ENCODE measurements at regions not wholly inside any gene's neighbourhood (a gene's known extent, or its start where the extent isn't known, plus 50 kb on each side); places are given as distances from the start of the nearest gene placed in this dataset.

GRCh38 chr4:13176741-13177142 is 307.4 kb downstream of the RAB28 start:
- TF ChIP-seq YY1 (IDR thresholded peaks at IDR 0.05; ENCODE audit: insufficient read depth, insufficient read length) (no peak), ZNF274 (IDR thresholded peaks at IDR 0.05; ENCODE audit: low read depth, low read length) (no peak), SUZ12 (IDR thresholded peaks at IDR 0.05; ENCODE audit: extremely low read depth, insufficient read depth, insufficient read length) (no peak)
- no peaks in the 10 kb centered on the region for H3K4me1 ChIP-seq (ENCODE audit: insufficient read depth, insufficient read length)
- H3K9ac ChIP-seq (ENCODE audit: insufficient read length, low read depth), result no peak overlapping the region
- no peaks in the 10 kb centered on the region for H3K36me3 ChIP-seq (ENCODE audit: insufficient read depth, insufficient read length, low read length)
- no peaks in the 10 kb centered on the region for H3K9me3 ChIP-seq (ENCODE audit: insufficient read depth, low read length)
- DNase-seq (ENCODE audit: low read depth, low spot score), result no peak
- H3K27me3 ChIP-seq (ENCODE audit: insufficient read depth, insufficient read length), result no peaks in the 10 kb centered on the region
- no peak overlapping the region for H3K4me3 ChIP-seq (ENCODE audit: insufficient read length, low read depth)

- Histone ChIP-seq H3K4me1 (ENCODE audit: insufficient read depth, insufficient read length) (no peaks in the 10 kb centered on the region), H3K9me3 (ENCODE audit: insufficient read depth, low read length) (no peaks in the 10 kb centered on the region), H3K9ac (ENCODE audit: insufficient read length, low read depth) (no peak overlapping the region), H3K27me3 (ENCODE audit: insufficient read depth, insufficient read length) (no peaks in the 10 kb centered on the region), H3K36me3 (ENCODE audit: insufficient read depth, insufficient read length, low read length) (no peaks in the 10 kb centered on the region), H3K4me3 (ENCODE audit: insufficient read length, low read depth) (no peak overlapping the region)
- DNase-seq (ENCODE audit: low read depth, low spot score), result no peak
- TF ChIP-seq SUZ12 (IDR thresholded peaks at IDR 0.05; ENCODE audit: extremely low read depth, insufficient read depth, insufficient read length) (no peak), ZNF274 (IDR thresholded peaks at IDR 0.05; ENCODE audit: low read depth, low read length) (no peak), YY1 (IDR thresholded peaks at IDR 0.05; ENCODE audit: insufficient read depth, insufficient read length) (no peak)
Observed at GRCh38 chr4:13174926-13175325, 309.2 kb downstream of the RAB28 start.

DNA sequence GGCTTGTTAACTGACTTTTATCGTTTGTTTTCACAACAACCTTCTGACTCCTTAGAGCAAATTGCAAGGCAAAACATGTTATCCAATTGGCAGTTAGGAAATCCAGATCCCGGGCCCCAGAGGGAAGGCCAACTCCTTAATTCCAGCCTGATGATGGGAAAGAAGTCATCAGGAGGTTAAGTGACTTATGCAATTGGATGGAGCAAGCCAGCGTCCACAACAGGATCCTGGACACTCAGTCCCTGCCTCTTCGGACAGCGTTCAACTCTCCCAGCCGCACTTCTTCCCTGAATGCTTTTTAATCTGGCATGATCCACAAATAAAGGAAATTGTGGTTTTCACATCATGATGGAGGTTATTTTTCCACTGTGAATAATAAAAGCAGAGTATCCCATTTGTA is 310.1 kb downstream of the RAB28 start:
- H3K9ac ChIP-seq (ENCODE audit: insufficient read length, low read depth), result no peak overlapping the region
- H3K4me1 ChIP-seq (ENCODE audit: insufficient read depth, insufficient read length), result no peaks in the 10 kb centered on the region
- H3K36me3 ChIP-seq (ENCODE audit: insufficient read depth, insufficient read length, low read length), result no peaks in the 10 kb centered on the region
- DNase-seq (ENCODE audit: low read depth, low spot score), result no peak
- no peak overlapping the region for H3K4me3 ChIP-seq (ENCODE audit: insufficient read length, low read depth)
- H3K27me3 ChIP-seq (ENCODE audit: insufficient read depth, insufficient read length), result no peaks in the 10 kb centered on the region
- no peak for TF ChIP-seq ZNF274 (IDR thresholded peaks at IDR 0.05; ENCODE audit: low read depth, low read length)
- TF ChIP-seq YY1 (IDR thresholded peaks at IDR 0.05; ENCODE audit: insufficient read depth, insufficient read length), result no peak
- no peak for TF ChIP-seq SUZ12 (IDR thresholded peaks at IDR 0.05; ENCODE audit: extremely low read depth, insufficient read depth, insufficient read length)
- H3K9me3 ChIP-seq (ENCODE audit: insufficient read depth, low read length), result no peaks in the 10 kb centered on the region

DNA sequence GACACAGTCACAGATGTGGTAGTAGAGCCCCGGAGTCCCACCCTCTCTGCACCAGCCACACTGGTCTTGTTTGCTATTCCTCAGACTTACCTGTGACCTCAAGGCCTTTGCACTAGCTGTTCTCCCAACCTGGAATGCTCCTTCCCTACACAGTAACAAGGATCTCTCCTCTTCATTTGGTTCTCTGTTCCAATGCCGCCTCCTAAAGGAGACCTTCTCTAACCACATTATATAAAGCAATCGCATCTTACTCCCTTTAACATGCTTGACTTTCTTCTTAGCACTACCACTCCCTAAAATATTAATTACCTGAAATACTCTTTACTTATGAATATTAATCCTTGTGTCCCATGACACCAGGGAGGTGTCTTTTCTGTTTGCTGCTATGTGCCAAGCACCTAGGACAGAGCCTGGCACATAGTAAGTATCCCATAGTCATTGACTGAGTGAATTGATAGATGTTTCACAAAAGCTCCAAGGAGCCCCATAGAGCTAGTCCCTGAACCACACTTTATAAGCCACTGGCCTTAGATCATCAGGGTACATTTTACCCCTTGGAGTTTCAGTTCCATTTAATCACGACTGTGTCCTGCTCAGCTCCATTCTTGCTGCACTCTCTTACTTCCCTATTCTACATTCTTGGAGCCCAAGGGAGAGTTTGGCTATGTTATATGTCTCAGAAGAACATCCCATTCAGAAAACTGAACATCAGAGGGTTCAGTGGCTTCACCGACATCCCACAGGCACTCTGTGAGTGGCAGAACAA is 312.7 kb downstream of the RAB28 start:
- H3K27me3 ChIP-seq (ENCODE audit: insufficient read depth, insufficient read length), result no peaks in the 10 kb centered on the region
- H3K36me3 ChIP-seq (ENCODE audit: insufficient read depth, insufficient read length, low read length), result no peaks in the 10 kb centered on the region
- H3K9me3 ChIP-seq (ENCODE audit: insufficient read depth, low read length), result no peaks in the 10 kb centered on the region
- no peak for TF ChIP-seq SUZ12 (IDR thresholded peaks at IDR 0.05; ENCODE audit: extremely low read depth, insufficient read depth, insufficient read length)
- TF ChIP-seq YY1 (IDR thresholded peaks at IDR 0.05; ENCODE audit: insufficient read depth, insufficient read length), result no peak
- TF ChIP-seq ZNF274 (IDR thresholded peaks at IDR 0.05; ENCODE audit: low read depth, low read length), result no peak
- H3K4me3 ChIP-seq (ENCODE audit: insufficient read length, low read depth), result no peak overlapping the region
- no peak for DNase-seq (ENCODE audit: low read depth, low spot score)
- no peaks in the 10 kb centered on the region for H3K4me1 ChIP-seq (ENCODE audit: insufficient read depth, insufficient read length)
- H3K9ac ChIP-seq (ENCODE audit: insufficient read length, low read depth), result no peak overlapping the region

DNA sequence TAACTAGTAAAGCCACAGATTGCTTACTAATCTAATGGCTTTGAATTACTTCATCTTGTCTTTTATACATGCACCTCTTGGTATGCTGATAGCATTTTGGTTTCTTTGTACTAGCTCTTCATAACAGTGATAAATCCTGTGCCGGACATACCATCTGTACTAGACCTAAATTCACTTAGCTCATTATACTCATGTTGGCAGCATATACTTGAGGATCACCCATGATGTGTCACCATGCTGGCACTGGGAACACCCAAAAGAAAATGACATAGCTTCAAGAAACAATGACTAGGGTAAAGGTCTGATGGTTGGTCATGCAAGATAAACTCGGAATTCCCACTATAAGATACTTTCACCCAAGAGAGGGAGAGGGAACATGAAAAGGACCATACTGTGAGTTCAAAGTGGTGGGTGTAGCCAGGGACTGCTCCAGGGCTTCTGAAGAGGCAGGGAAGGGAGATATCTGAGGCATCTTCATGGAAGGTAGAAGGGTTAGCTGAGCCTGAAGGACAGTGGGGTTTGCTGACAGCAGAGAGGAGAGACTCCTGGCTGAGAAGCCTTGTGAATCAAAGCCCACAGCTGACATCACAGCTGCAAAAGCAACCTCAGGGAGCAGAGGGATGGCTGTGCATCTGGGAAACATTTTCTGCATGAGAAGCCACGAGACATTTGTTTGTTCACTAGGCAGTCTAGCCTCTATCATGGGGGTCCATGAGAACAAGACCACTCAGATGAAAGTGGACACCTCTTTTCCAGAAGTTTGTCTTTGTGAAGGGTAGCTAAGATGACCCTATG is 314.2 kb downstream of the RAB28 start:
- Histone ChIP-seq H3K36me3 (ENCODE audit: insufficient read depth, insufficient read length, low read length) (no peaks in the 10 kb centered on the region), H3K9me3 (ENCODE audit: insufficient read depth, low read length) (no peaks in the 10 kb centered on the region), H3K4me1 (ENCODE audit: insufficient read depth, insufficient read length) (no peaks in the 10 kb centered on the region), H3K27me3 (ENCODE audit: insufficient read depth, insufficient read length) (no peaks in the 10 kb centered on the region), H3K4me3 (ENCODE audit: insufficient read length, low read depth) (no peak overlapping the region), H3K9ac (ENCODE audit: insufficient read length, low read depth) (no peak overlapping the region)
- TF ChIP-seq ZNF274 (IDR thresholded peaks at IDR 0.05; ENCODE audit: low read depth, low read length) (no peak), SUZ12 (IDR thresholded peaks at IDR 0.05; ENCODE audit: extremely low read depth, insufficient read depth, insufficient read length) (no peak), YY1 (IDR thresholded peaks at IDR 0.05; ENCODE audit: insufficient read depth, insufficient read length) (no peak)
- DNase-seq (ENCODE audit: low read depth, low spot score), result no peak

DNA sequence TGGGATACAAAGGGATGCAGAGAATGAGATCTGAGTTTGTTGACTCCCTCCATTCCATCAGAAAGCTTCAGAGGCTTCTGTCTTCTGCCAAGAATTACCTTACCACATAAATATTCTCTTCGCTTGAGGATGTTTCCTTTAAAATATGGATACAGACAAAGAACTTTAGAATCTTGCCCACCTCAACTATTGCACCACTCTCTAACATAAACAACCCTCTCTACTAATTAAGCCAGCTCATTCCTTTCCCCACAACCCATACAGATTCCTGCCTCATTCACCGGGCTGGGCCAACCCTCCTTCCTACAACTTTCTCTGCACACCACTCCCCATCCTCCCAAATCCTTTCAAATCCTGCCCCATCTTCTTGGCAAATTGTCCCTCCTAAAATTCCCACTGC is 315.8 kb downstream of the RAB28 start:
- Histone ChIP-seq H3K9me3 (ENCODE audit: insufficient read depth, low read length) (no peaks in the 10 kb centered on the region), H3K9ac (ENCODE audit: insufficient read length, low read depth) (no peak overlapping the region), H3K36me3 (ENCODE audit: insufficient read depth, insufficient read length, low read length) (no peaks in the 10 kb centered on the region), H3K27me3 (ENCODE audit: insufficient read depth, insufficient read length) (no peaks in the 10 kb centered on the region), H3K4me3 (ENCODE audit: insufficient read length, low read depth) (no peak overlapping the region), H3K4me1 (ENCODE audit: insufficient read depth, insufficient read length) (no peaks in the 10 kb centered on the region)
- DNase-seq (ENCODE audit: low read depth, low spot score), result no peak
- TF ChIP-seq SUZ12 (IDR thresholded peaks at IDR 0.05; ENCODE audit: extremely low read depth, insufficient read depth, insufficient read length), result no peak
- no peak for TF ChIP-seq ZNF274 (IDR thresholded peaks at IDR 0.05; ENCODE audit: low read depth, low read length)
- no peak for TF ChIP-seq YY1 (IDR thresholded peaks at IDR 0.05; ENCODE audit: insufficient read depth, insufficient read length)

- no peak for DNase-seq (ENCODE audit: low read depth, low spot score)
- Histone ChIP-seq H3K9me3 (ENCODE audit: insufficient read depth, low read length) (no peaks in the 10 kb centered on the region), H3K9ac (ENCODE audit: insufficient read length, low read depth) (no peak overlapping the region), H3K4me1 (ENCODE audit: insufficient read depth, insufficient read length) (no peaks in the 10 kb centered on the region), H3K27me3 (ENCODE audit: insufficient read depth, insufficient read length) (no peaks in the 10 kb centered on the region), H3K36me3 (ENCODE audit: insufficient read depth, insufficient read length, low read length) (no peaks in the 10 kb centered on the region), H3K4me3 (ENCODE audit: insufficient read length, low read depth) (no peak overlapping the region)
- no peak for TF ChIP-seq YY1 (IDR thresholded peaks at IDR 0.05; ENCODE audit: insufficient read depth, insufficient read length)
- no peak for TF ChIP-seq SUZ12 (IDR thresholded peaks at IDR 0.05; ENCODE audit: extremely low read depth, insufficient read depth, insufficient read length)
- TF ChIP-seq ZNF274 (IDR thresholded peaks at IDR 0.05; ENCODE audit: low read depth, low read length), result no peak
Observed at GRCh38 chr4:13166214-13166613, 317.9 kb downstream of the RAB28 start.

All from NT2/D1 (cell line).